H1 (cell line): ENCODE measurements at regions not wholly inside any gene's neighbourhood (a gene's known extent, or its start where the extent isn't known, plus 50 kb on each side); places are given as distances from the start of the nearest gene placed in this dataset.

ENCODE experiments used
- EGR1 ChIP-seq: IDR thresholded peaks from 2 replicates; pipeline ENCODE4 v1.6.1; 2011; ENCODE audit warnings: low read depth, low read length, borderline replicate concordance
- POU5F1 ChIP-seq: IDR thresholded peaks from 2 replicates; pipeline ENCODE4 v1.6.1; 2011; ENCODE audit warnings: low read depth, mild to moderate bottlenecking, low read length, moderate library complexity

DNA sequence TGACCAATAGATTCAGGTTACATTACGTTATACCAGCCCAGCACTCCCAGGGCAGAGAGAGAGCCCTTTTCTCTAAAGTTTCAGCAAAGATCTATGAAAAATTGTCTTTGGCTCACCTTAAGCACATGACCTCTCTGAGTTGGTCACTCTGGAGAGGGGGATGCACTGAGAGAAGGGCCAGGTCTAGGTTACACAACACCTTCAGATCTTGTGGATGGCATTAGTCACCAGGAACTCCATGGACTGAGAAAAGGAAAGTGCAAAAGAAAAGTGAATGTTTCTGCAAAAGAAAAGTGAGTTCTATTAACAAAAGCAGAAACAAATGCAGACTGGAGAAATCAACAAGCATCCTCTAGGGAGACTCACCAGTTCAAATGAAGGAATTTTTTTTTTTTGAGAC, 253.3 kb upstream of the SALL1 start:
- TF ChIP-seq EGR1 (no peak), POU5F1 (no peak)
